ENCODE measurements at regions not wholly inside any gene's neighbourhood (a gene's known extent, or its start where the extent isn't known, plus 50 kb on each side); places are given as distances from the start of the nearest gene placed in this dataset.
A peak's percentile ranks its signal among the peaks of the same experiment; 100 is the strongest.
"Not testable (repeated sequence)": the region's sequence is repeated elsewhere in the genome, so short reads cannot be mapped to it uniquely, and the experiment has no call there.

DNA sequence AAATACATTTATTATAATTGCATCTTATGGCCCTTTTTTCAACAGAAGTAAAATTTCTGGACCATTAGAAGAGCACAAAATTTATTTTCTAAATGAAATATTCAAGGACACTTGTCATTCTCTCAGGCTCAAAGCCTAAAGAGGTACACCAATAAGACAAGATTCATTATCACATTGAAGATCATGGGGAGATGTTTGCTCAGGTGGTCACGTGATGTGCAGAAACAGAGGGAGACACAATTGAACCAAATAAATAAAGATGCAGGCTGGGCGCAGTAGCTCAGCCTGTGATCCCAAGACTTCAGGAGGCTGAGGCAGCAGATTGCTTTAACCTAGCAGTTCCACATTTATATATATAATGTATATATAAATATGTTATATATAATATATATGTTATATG lies 53.2 kb upstream of the TMEM254 start:
- ATAC-seq = no peak

DNA sequence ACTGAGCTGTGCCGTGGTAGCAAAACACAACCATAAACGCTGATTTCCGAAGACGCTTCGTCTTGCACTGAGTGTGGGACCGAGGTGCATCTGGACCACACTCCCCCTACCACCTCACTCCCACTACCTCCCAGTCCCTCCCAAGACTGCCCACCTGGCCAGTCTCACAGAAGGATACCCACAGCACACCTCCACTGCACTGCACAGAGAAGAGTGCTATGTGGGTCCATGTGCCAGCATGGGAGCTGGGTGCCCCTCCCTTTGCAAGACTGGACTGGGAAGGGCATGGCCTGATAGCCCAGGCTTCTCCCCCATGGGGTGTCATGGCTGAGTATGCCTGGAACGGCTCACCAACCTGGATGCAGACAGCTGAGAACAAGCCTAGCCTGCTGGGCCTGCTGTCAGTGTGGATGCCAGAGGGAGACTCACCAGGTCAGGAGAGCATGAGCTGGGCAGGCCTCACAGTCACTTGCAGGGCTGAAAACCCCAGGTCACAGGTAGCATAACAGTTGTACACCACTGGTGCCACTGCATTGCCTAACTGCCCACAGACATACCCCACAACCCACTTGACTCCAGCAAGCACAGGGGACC lies 56.0 kb upstream of the TMEM254 start:
- ATAC-seq = peak; percentile 98

DNA sequence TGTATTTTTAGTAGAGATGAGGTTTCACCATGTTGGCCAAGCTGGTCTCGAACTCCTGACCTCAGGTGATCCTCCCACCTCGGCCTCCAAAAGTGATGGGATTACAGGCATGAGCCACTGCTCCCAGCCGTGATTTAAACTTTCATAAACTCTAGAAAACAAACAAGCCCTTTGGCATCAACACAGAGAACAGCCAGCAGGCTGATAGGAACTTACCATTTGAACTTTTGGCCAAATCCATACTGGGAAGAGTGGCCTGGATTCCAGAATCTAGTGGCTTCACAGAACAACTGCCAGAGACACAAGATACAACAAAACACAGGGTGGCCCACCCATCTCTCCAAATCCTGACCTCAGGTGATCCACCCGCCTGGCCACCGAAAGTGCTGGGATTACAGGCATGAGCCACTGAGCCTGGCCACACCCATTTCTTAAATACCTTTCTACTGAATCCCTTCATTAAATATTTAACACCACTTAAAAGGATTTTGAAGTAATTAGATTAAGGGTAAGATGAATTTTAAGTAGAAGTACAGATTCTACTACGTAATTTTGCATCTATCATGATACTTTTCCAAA lies 60.0 kb upstream of the TMEM254 start:
- not testable (repeated sequence) for ATAC-seq

DNA sequence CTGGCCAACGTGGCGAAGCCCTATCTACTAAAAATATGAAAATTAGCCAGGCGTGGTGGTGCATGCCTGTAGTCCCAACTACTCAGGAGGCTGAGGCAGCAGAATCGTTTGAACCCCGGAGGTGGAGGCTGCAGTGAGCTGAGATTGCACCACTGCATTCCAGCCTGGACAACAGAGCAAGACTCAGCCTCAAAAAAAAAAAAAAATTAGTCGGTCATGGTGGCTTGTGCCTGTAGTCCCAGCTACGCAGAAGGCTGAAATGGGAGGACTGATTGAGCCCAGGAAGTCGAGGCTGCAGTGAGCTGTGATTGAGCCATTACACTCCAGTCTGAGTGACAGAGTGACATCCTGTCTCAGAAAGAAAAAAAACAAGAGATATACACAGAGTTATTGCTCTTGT lies 61.3 kb upstream of the TMEM254 start:
- not testable (repeated sequence) for ATAC-seq

DNA sequence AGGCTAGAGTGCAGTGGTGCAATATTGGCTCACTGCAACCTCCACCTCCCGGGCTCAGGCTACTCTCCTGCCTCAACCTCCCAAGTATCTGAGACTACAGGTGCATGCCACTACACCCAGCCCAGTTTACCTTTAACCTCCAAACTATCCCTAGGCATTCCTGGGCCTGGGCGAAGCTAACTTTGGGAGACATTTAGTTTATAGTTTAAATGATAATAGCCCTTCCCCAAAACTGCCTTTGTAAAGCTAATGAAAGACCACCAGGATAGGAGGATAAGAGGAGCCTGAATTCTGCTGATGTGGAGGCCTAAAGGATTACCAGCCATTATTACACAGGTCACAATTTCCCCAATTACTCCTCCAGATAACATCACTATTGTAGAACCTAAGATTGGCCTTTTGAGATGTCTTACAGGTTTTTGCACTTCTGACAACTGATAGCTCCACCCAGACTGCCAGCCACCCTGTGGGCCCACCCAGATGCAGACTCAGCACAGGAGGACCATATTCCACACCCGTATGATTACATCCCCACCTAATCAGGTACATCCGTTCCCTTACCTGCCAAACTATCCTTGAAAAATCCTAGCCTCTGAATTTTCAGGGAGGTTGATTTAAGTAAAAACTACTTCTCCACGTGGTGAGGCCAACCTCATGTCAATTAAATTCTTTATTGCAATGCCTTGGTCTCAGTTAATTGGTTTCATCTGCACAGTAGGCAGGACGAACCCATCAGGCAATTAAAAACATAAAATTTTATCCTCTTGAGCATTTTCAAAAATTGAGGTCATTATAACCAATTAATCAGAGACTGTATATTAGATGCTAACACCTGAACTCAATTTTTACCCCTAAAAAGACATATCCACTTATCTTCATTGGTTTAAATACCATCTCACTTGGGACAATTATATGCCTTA lies 62.3 kb upstream of the TMEM254 start:
- no peak for ATAC-seq

DNA sequence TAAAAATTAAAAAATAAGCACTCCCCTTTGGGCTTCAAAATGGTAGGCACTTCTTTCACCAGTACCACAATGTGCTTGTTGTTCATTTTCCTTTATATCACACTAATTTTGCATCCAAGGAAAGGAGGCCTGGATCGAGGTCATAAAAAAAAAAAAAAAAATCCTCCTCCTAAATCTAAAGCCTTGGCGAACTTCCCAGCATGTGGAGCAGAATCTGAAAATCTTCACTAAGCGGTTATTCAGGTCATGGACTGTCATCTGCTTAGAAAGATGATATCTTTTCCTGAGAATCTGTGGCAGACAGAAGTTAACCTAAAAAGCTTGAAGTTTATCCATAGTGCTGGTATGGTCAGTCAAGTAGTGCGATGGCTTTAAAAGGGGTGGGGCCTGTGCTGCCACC lies 64.2 kb upstream of the SFTPD start:
- ATAC-seq = not testable (repeated sequence)

DNA sequence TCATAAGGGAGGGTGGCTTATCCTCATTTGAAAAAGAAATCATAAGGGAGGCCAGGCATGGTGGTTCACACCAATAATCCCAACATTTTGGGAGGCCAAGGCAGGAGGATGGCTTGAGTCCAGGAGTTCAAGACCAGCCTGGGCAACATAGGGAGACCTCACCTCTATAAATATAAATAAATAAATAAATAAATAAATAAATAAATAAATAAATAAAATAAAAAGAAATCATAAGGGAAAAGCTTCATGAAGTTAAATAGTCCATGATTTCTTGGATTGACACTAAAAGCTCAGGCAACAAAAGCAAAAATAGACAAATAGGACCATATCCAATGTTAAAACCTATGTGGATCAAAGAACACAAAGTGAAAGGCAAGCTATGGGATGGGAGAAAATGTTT lies 62.2 kb upstream of the SFTPD start:
- not testable (repeated sequence) for ATAC-seq

DNA sequence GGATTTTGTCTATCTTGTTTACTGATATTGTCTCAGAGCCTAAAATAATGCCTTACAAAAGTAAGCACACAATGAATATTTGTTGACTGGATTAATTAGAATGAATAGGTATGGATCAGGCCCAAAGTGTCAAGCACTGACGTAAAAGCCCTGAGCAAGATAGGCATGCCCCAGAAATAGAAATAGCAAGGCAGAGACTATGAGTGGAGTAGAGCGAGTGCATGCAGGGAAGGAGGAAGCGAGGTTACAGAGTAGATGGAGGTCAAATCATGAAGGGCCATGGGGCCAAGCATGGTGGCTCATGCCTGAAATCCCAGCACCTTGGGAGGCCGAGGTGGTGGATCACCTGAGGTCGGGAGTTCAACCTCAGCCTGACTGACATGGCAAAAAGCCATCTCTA lies 51.6 kb upstream of the SFTPD start:
- no peak for ATAC-seq
